ENCODE measurements at regions not wholly inside any gene's neighbourhood (a gene's known extent, or its start where the extent isn't known, plus 50 kb on each side); places are given as distances from the start of the nearest gene placed in this dataset.

GRCh38 chr15:70343961-70344621 is 246.4 kb upstream of the TLE3 start:
- WGBS (ENCODE audit: extremely low coverage, insufficient read length, low lambda C conversion rate), result no CpG with 5 or more reads among the region's 17 CpGs
- Histone ChIP-seq H2BK120ac (ENCODE audit: low read depth, low read length, poor library complexity, severe bottlenecking) (no peak overlapping the region), H3K79me1 (ENCODE audit: insufficient read depth, low read depth, low read length, poor library complexity, severe bottlenecking) (no peaks in the 10 kb centered on the region), H3K4me1 (ENCODE audit: insufficient read depth, low read length) (peaks cover 3% of the 10 kb centered on the region; the same call in 1 of the 2 replicates), H2BK15ac (ENCODE audit: low read depth, low read length) (no peak overlapping the region), H2BK20ac (ENCODE audit: low read depth, low read length, poor library complexity, severe bottlenecking) (no peak overlapping the region), H3K23me2 (ENCODE audit: insufficient read length, low read depth, low read length, poor library complexity, severe bottlenecking) (no peaks in the 10 kb centered on the region), H4K8ac (replicated peaks; ENCODE audit: insufficient read length, low read depth, low read length) (no peak overlapping the region), H3T11ph (ENCODE audit: low read length) (no peak overlapping the region), H3K79me2 (ENCODE audit: insufficient read depth, low read length) (no peaks in the 10 kb centered on the region), H2AFZ (ENCODE audit: low read length) (no peak overlapping the region), H3K9me3 (ENCODE audit: control insufficient read depth, low read depth, low read length) (no peaks in the 10 kb centered on the region), H3K56ac (ENCODE audit: insufficient read length, low read depth, low read length) (no peak overlapping the region), H3K9ac (ENCODE audit: extremely low read depth, insufficient read length, low read length) (no peak overlapping the region), H2BK5ac (ENCODE audit: insufficient read length, low read length) (no peak overlapping the region), H3K4me2 (ENCODE audit: insufficient read depth, insufficient read length, low read length) (no peak overlapping the region), H4K20me1 (ENCODE audit: control insufficient read depth, insufficient read depth, insufficient read length) (no peaks in the 10 kb centered on the region), H4K91ac (ENCODE audit: insufficient read length, low read depth, low read length) (no peak overlapping the region), H4K5ac (ENCODE audit: insufficient read length, low read depth, low read length) (no peak overlapping the region), H3K27me3 (ENCODE audit: insufficient read depth, low read length) (no peaks in the 10 kb centered on the region), H3K14ac (ENCODE audit: insufficient read depth, low read length) (no peak overlapping the region), H3K18ac (ENCODE audit: insufficient read length, low read depth, low read length) (no peak overlapping the region), H3K23ac (ENCODE audit: insufficient read length, low read depth, low read length) (no peak overlapping the region), H2AK5ac (ENCODE audit: insufficient read length, low read length) (no peak overlapping the region), H3K4ac (ENCODE audit: low read depth, low read length) (no peak overlapping the region), H3K27ac (ENCODE audit: insufficient read length, low read depth, low read length) (no peak overlapping the region), H2BK12ac (ENCODE audit: insufficient read length, low read depth, low read length) (no peak overlapping the region)
- Mint-ChIP-seq H3K36me3 (ENCODE audit: insufficient read depth in 1 of 3, low read depth in 3 of 3) (no peaks in the 10 kb centered on the region), H3K9me3 (no peaks in the 10 kb centered on the region), H3K4me1 (peaks cover 6 to 7% of the 10 kb centered on the region in 2 experiments), H3K4me3 (no peak overlapping the region), H3K27me3 (ENCODE audit: low read depth) (no peaks in the 10 kb centered on the region; the same call in 1 of the 2 replicates), H3K27ac (no peak overlapping the region; a peak in 1 of 7 replicates)
- DNase-seq, result no peak
- no peak for TF ChIP-seq CTCF (conservative IDR thresholded peaks at IDR 0.05)
